ELR (cell line): ENCODE measurements at regions not wholly inside any gene's neighbourhood (a gene's known extent, or its start where the extent isn't known, plus 50 kb on each side); places are given as distances from the start of the nearest gene placed in this dataset.
A peak's percentile ranks its signal among the peaks of the same experiment; 100 is the strongest.
"Not testable (repeated sequence)": the region's sequence is repeated elsewhere in the genome, so short reads cannot be mapped to it uniquely, and the experiment has no call there.

ENCODE experiments used
- DNase-seq: peaks from one replicate; pipeline ENCODE4 v3.0.0-alpha.2; 2015; ENCODE audit warnings: low read depth

DNA sequence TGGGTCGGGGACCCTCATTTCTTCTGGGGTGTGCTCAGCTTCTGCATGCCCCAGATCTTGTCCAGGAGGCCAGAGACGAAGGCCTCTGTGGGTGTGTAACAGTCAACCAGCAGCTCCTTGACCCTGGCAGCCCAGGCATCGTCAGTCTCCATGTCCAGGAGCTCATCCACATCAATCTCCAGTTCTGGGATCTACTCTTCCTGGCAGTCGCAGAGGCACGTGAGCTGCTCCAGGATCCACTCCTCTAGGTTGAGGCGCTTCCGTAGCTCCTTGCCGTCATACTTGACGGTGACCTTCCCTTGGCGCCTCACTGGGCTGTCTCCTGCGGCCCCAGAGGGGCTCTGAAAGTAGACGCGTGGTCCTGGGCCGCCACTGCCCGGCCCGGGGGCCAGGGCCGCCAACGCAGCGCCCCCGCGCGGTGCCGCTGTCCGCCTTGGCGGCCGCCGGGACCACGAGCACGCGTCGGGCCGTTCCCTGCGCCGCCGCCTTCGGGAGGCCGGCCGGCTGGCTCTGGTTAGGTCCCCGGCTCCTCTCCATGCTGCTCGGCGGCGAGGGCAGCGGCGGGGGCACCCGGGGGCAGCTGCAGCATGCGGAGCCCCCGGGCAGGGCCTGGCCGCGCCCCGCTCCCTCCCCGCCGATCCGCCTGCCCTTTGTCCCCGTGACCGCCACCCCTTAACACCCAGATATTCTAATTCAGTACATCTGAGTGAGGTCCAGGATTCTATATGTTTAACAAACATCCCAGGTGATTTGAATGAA, 170.5 kb downstream of the SEPTIN7 start:
- no peak for DNase-seq

DNA sequence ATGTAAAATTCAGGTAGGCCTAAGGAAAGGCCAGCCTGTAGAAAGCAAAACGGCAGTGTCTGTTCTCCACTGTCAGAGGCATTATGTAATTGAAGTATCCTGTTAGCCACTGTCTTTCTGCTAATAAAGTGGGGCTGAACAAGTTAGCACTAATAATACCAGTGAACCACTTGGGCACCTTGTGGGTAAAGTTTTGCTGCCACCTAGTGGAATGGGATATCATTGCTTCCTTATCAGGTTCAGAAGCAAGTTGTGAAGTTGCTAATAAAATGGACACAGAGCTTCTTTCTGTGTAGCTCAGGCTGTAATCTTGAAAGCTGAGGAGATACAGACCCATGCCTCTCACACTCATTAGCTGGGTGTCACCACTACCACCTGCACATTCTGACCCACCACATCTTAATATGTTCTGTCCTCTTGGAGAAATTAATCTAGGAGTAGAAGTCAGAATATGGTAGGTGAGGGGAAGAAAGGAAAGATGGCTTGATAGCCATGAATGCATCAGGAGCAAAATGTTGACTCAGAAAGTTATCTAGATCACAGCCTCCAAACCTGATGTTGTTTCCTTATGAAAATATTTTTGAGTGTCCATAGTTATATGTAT, 175.1 kb downstream of the SEPTIN7 start:
- peak; percentile 80 for DNase-seq

DNA sequence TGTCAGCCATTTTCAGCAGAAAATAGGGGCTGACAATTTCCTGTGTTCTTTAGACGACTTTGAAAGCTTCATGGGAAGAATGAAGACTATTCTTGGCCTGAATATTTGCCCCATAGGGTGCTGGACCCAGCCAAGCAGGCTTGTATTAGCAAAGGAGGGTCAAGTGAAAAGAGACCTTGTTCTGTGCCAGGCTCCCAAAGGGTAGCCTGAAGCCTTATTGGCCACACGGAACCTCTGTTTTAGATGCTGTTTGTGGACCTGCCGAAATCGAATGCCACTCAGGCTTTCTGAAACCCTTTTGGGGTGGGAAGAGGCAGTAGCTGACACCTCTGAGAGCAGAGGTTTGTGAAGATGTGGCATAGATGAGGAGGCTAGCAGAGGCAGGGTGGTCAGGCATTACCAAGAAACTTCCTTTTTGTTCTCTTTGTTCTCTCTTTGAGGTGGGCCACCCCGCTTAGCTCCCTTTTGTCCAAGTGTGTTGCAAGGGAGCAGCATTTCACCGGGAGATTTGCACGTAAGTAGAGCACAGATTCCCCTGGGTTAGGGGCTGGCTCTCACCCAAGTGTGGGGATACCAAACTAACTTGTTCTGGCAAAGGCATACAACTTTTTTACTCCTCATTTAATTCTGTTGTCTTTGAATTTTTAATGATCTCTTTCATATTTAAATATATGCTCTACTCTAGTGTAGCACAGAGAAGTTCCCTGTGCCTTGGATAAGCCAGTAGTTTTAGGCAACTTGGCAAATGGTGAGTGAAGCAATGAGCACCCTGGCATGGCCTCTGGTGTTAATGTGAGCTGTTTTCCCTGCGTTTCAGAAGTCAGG, 174.0 kb upstream of the EEPD1 start:
- DNase-seq = not testable (repeated sequence)

DNA sequence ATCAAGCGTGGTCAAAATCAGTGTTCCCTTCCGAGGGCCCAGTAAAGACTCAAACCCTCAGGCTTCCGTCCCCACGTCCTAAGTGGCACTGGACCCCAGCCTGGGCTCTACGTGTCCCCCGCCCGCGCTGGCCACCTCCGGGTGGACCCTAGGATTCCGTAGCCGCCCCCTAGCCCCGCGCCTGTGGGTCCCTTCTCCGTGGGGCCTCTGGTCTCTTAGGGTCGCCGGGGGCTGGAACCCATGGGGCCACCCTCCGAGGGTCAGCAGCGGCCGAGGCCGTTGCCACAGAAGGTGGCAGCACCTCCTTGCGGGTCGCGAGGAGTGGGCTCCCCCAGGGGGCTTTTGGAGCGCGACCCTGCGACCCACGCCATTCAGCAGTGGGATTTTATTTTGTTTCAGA, 170.5 kb upstream of the EEPD1 start:
- DNase-seq = no peak

- peak; percentile 12 for DNase-seq
Measured at GRCh38 chr7:35983626-35984025, 169.4 kb upstream of the EEPD1 start.

DNA sequence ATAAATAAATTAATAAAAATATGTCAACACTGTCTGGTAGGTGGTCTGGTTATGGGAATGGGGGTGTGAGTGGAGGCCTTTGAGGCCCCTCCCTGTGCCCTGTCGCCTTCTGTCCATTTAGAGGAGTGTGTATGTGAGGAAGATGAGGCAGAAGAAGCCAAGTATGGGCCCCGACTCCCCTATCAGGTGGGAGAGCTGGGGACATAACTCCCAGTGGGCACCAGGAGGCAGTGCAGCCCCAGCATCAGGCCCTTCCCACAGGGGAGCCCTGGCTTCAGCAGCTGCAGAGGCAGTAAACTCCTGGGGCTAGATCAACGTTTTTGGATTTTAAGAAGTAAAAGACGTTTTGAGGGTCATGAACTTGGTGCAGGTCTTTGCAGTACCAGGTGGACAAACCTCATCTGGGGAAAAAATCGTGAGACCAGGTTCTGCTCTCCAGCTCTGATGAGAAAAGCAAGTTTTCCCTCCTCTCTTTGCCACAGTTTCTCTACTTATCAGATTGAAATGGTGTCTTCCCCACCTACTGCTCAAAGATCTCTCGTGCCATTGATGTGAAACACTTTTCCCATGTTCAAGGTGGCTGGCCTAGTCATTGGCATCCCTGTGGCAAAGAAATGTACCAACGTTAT, 167.8 kb upstream of the EEPD1 start:
- DNase-seq = peak; percentile 80

- no peak for DNase-seq
Measured at GRCh38 chr7:35987016-35987415, 166.0 kb upstream of the EEPD1 start.

DNA sequence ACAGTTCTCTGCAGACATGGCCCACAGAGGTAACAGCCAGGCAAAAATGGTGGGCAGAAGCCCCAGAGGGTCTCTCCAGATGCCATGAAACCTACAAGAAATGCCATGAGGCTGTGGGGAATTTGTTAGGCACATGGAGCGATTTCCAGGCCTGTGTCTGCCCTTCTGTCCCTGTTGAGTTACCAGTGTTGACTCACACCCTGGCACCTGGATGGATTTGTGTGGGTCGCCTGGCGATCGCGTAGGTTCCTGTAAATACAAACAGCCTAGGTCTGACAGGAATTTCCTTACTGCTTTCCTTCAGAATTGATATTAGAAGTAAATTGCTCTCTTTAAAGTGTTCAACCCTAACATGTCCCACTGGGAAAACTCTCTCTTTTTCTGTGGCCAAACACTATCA, 164.9 kb upstream of the EEPD1 start:
- no peak for DNase-seq

DNA sequence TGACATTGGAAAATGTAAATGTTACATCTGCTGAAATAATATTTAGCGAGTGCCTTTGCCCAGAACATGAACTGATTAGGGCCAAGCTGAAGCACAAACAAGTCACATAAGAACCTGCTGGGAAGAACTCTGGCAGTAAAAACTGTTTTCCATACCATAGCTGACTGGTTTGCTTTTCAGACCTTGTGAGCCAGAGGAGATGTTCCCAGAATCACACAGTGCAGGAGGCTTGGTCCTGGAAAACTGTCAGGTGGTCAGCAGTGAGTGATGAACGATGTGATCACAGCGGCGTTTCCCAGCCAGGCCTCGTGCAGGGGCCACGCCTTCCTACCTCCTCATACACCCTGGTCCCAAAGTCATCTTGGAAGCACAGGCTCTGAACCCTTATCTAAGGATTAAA, 164.2 kb upstream of the EEPD1 start:
- no peak for DNase-seq

DNA sequence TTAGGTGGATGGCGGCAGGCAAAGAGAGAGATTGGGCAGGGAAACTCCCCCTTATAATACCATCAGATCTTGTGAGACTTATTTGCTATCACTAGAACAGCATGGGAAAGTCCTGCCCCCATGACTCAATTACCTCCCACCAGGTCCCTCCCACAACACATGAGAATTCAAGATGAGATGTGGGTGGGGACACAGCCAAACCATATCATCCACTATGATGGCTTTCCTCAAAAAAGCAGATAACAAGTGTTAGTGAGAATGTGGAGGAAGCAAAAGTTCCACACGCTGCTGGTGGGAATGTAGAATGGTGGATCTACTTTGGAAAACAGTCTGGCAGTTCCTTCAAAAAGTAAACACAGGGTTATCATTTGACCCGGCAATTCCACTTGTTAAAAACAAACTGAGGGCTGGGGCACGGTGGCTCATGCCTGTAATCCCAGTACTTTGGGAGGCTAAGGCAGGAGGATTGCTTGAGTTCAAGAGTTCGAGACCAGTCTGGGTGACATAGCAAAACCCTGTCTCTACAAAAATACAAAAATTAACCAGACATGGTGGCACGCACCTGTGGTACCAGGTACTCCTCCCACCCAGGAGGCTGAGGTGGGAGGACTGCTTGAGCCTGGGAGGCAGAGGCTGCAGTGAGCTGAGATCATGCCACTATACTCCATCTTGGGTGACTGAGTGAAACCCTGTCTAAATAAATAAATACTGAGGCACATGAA, 161.4 kb upstream of the EEPD1 start:
- no peak for DNase-seq

- peak; percentile 41 for DNase-seq
Measured at GRCh38 chr7:35992436-35992835, 160.6 kb upstream of the EEPD1 start.

GRCh38 chr7:35993113-35993512, 159.9 kb upstream of the EEPD1 start:
- peak; percentile 35 for DNase-seq

DNA sequence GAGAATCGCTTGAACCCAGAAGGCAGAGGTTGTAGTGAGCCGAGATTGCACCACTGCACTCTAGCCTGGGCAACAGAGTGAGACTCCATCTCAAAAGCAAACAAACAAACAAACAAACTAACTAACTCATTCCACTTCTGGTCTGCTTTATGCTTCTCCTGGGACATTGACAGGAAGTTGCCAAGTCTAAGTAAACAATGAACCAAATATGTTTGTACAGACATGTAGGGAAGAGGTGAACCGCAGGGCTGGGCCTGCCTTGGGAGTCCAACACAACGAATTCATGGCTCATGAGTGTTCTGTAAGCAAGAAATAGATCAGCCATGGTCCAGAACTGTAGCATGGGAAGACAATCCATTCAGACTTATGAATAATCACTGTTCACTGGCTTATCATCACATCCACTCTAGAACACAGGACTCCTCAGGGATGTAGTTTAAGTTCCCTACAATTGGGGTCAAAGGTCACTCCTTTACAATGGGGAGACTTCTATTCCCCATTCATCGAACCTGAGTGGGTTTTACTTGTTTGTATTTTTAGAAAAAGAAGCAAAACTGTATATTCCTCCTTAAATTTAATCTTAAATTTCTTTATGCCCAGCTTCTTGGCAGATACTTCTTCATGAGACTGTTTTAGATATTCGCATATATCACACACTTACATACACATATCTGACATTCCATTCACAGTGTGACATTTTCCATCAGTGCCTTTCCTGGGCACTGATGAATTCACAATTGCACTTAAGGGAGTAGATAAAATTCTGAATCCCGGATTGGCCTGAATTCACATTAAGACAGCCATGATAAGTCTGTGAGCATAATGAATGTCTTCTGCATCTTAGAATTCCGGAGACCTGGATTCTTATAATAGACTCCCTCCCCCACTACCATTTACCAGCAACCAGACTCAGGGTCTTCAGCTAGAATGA, 159.1 kb upstream of the EEPD1 start:
- DNase-seq = peak; percentile 24

GRCh38 chr7:35995334-35995733, 157.7 kb upstream of the EEPD1 start:
- DNase-seq = no peak

GRCh38 chr7:35998481-35998880, 154.6 kb upstream of the EEPD1 start:
- DNase-seq = no peak

DNA sequence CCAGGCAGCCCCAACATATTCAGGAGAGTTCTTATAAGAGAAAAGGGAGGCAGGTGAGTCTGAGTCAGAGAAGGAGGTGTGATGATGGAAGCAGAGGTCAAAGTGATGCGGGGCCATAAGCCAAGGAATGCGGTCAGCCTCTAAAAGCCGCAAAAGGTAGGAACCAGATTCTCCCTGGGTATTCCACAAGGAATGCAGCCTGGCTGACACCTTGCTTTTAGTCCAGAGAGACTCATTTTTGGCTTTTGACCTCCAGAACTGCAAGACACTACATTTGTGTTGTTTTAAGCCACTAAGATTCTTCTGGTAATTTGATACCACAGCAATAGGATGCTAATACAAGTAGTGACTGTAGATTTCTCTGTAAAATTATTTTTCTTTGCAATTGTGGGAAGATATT, 151.5 kb upstream of the EEPD1 start:
- DNase-seq = no peak

GRCh38 chr7:36002900-36003299, 150.2 kb upstream of the EEPD1 start:
- no peak for DNase-seq

GRCh38 chr7:36003343-36003742, 149.7 kb upstream of the EEPD1 start:
- no peak for DNase-seq

DNA sequence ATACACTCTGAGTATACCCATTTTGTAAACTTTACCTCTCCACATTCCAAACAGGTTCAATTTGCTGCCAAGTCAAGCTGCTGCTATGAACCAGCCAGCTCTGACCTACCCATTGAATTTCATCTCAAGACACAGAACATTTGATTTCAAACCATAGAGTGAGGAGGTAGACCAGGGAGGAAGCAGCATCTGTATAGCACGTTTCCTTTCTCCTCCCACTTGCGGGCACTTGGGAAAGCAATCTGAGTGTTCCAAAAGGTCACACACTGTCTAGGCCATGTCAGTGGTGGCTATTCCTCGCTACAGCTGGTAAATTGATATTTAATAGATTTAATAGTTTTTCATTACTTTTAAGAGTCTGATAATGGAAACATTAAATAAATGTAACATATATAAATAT, 147.8 kb upstream of the EEPD1 start:
- no peak for DNase-seq

- DNase-seq = no peak
Measured at GRCh38 chr7:36005876-36006275, 147.2 kb upstream of the EEPD1 start.
